ENCODE measurements at regions not wholly inside any gene's neighbourhood (a gene's known extent, or its start where the extent isn't known, plus 50 kb on each side); places are given as distances from the start of the nearest gene placed in this dataset.

DNA sequence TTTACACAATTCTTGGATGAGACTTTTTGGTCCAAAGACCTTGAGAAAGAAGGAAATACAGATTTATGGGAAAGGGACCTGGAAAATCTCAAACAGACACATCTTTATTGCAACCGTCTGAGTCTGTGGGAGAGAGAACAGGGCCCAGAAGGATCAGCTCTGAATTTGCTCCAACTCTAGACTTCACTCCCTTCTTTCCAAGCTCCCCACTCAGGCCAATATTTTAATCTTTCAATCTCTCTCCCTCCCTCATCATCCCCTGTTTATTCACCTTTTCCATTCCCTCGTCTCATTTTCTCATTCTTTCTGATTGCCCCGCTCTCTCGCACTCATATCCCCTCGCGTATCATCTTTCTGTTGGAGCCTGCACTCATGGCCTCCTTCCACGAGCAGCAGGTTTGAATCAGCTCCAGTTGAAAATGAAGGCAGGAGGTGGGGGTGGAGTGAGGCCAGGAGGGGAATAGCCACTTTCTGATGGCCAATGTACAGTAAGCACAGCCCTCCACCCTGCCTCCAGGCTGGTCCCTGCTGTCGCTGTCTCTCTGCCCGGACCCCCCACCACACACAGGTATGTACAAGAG is 63.6 kb upstream of the BOC start:
- TF ChIP-seq CTCF (IDR thresholded peaks at IDR 0.05; ENCODE audit: insufficient read depth, low read length, missing control alignments): no peak
- H3K4me3 ChIP-seq (ENCODE audit: low read depth, low read length): no peak overlapping the region
- ChIA-PET POLR2A (no interaction called here), CTCF (interaction anchor here (2.7 kb wide), 1 partner anchor 12 kb away, joined by 15 read pairs; no protein-coding TSS in a partner anchor)
- no peak for DNase-seq (ENCODE audit: low read depth, low spot score)

GRCh38 chr3:113148284-113148683 is 63.1 kb upstream of the BOC start:
- no peak for DNase-seq (ENCODE audit: low read depth, low spot score)
- TF ChIP-seq CTCF (IDR thresholded peaks at IDR 0.05; ENCODE audit: insufficient read depth, low read length, missing control alignments): no peak
- ChIA-PET CTCF (interaction anchor here (2.7 kb wide), 1 partner anchor 12 kb away, joined by 15 read pairs; no protein-coding TSS in a partner anchor), POLR2A (no interaction called here)
- H3K4me3 ChIP-seq (ENCODE audit: low read depth, low read length): no peak overlapping the region

DNA sequence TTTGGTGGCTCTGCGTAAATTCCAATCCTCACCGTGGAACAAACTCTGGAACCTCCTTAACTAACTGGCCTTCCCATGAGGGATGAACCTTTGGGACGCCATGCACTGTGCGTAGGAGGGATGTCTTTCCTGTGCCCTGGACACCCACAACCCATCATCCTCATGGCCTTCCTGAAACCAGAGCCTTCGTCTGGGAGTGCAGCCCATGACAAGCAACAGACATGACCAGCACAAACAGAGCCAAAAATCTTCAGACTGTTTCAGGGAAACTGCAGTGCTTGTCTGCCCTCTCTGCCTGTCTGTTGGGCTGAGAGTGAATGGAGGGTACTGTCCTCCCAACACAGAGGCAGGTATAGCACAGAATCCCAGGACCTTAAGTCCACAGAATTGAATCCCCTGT is 61.1 kb upstream of the BOC start:
- no peak overlapping the region for H3K4me3 ChIP-seq (ENCODE audit: low read depth, low read length)
- DNase-seq (ENCODE audit: low read depth, low spot score): no peak
- POLR2A ChIA-PET: no interaction called here
- CTCF ChIA-PET: no interaction called here
- no peak for TF ChIP-seq CTCF (IDR thresholded peaks at IDR 0.05; ENCODE audit: insufficient read depth, low read length, missing control alignments)

- no peak for TF ChIP-seq CTCF (IDR thresholded peaks at IDR 0.05; ENCODE audit: insufficient read depth, low read length, missing control alignments)
- ChIA-PET CTCF (interaction anchor here (1.2 to 3.4 kb wide), 4 partner anchors 8 to 116 kb away, joined by 3 to 17 read pairs (median 5); no protein-coding TSS in a partner anchor), POLR2A (no interaction called here)
- H3K4me3 ChIP-seq (ENCODE audit: low read depth, low read length): no peak overlapping the region
- no peak for DNase-seq (ENCODE audit: low read depth, low spot score)
These were observed 59.8 kb upstream of the BOC start for GRCh38 chr3:113151461-113152031.

DNA sequence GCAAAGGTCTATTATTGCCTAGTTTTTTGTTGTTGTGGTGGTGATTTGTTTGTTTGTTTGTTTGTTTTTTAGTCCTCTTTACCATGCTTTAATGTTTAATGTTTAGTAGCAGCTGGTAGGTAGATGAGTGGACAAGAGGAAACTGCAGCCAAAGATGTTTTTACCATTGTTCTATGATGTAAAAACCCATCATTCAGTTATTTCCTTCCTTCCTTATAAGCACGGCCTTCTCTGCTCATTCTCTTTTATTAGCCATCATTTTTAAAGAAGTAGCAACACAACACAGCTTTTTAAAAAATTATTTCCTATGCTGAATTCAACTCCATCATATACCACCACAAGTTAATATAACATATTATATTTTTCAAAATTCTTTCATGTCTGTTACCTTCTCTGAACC is 58.5 kb upstream of the BOC start:
- TF ChIP-seq CTCF (IDR thresholded peaks at IDR 0.05; ENCODE audit: insufficient read depth, low read length, missing control alignments): no peak
- ChIA-PET POLR2A (no interaction called here), CTCF (interaction anchor here (1.3 to 3.4 kb wide), 3 partner anchors 8 to 118 kb away, joined by 4 to 17 read pairs (median 6); no protein-coding TSS in a partner anchor)
- no peak for DNase-seq (ENCODE audit: low read depth, low spot score)
- no peak overlapping the region for H3K4me3 ChIP-seq (ENCODE audit: low read depth, low read length)

- CTCF ChIA-PET: interaction anchor here (0.7 to 3.4 kb wide), 3 partner anchors 18 to 118 kb away, joined by 3 to 17 read pairs (median 6); no protein-coding TSS in a partner anchor
- POLR2A ChIA-PET: no interaction called here
- no peak overlapping the region for H3K4me3 ChIP-seq (ENCODE audit: low read depth, low read length)
- DNase-seq (ENCODE audit: low read depth, low spot score): no peak
- no peak for TF ChIP-seq CTCF (IDR thresholded peaks at IDR 0.05; ENCODE audit: insufficient read depth, low read length, missing control alignments)
These were observed 57.8 kb upstream of the BOC start for GRCh38 chr3:113153499-113154107.

Measured in AG04449 (cell line).